Daoy (cell line): ENCODE measurements at regions not wholly inside any gene's neighbourhood (a gene's known extent, or its start where the extent isn't known, plus 50 kb on each side); places are given as distances from the start of the nearest gene placed in this dataset.
A peak's percentile ranks its signal among the peaks of the same experiment; 100 is the strongest.

Source experiments
- DNase-seq: peaks from one replicate; pipeline ENCODE4 v3.0.0-alpha.2; 2015; ENCODE audit warnings: low read depth

DNA sequence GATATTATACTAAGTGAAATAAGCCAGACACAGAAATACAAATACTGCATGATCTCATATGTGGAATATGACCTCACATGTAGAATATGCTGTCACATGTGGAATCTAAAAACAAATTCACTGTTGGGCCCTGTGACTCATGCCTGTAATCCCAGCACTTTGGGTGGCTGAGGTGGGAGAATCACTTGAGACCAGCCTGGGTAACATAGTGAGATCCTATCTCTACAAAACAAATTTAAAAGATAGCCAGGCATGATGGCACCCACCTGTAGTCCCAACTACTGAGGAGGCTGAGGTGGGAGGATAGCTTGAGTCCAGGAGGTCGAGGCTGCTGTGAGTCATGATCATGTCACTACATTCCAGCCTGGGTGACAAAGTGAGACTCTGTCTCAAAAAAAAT lies 160.3 kb downstream of the PTEN start:
- no peak for DNase-seq

DNA sequence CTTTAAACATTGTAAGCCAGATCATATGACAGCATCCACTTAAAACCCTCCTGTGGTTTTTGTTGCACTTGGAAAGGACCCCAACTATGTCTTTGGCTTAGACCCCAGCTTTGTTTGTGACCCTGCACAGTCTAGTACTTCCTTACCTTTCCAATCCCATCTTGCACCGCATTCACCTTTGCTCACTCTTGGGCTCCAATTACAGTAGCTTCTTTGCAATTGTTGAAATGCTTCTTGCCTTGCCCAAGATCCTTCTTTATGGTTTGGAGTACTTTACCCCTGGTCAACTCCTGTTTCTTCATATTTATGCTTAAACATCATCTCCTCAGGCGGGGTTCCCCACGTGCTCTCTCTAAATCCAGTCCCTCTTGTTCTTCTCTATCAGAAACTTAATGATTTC lies 162.6 kb downstream of the PTEN start:
- no peak for DNase-seq

- DNase-seq = no peak
Measured at GRCh38 chr10:88027570-88027969, 164.1 kb downstream of the PTEN start.

- DNase-seq = no peak
Measured at GRCh38 chr10:88028072-88028471, 164.6 kb downstream of the PTEN start.

DNA sequence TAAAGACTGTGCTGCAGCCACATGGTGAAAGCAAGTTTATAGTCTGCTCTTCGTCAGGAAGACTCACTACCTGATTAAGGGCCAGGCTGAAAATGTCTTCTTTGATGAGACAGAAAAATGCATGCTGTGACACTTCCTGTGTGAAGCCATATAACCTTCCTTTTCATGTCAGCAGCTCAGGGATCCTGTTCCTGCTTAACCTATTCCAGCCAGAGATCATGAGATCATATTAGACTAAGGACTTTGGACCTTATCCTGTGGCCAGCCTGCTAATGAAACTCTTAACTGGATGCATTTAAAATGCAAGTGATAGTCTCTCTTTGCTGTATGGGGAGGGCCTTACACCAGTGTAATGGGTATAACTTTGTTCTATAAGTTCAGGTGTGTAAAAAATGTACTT lies 165.2 kb downstream of the PTEN start:
- DNase-seq = no peak

GRCh38 chr10:88032566-88032965 lies 169.1 kb downstream of the PTEN start:
- DNase-seq = peak; percentile 27

- no peak for DNase-seq
Measured at GRCh38 chr10:88033385-88033784, 170.0 kb downstream of the PTEN start.

- no peak for DNase-seq
Measured at GRCh38 chr10:88033793-88034192, 170.4 kb downstream of the PTEN start.

- DNase-seq = no peak
Measured at GRCh38 chr10:88036126-88036525, 172.7 kb downstream of the PTEN start.

DNA sequence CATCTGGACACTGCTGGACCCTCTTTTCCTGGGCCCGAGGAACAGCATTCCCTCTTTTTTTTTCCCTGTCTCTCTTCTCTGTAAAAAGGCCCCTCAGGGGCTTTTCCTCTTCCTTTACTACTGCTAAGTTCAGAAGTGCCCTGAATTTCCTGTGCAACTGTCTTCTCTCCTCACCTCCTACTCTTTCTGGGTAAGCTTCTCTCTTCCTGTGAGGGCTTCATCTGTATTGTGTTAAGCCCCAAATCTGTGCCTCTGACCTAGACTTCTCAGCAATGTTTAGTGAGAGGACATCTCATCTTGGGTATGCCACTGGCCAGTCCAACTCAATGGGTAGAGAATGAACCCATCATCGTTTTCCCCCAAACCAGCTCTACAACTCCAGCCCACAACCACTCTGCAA lies 174.2 kb downstream of the PTEN start:
- no peak for DNase-seq

- DNase-seq = peak; percentile 69
Measured at GRCh38 chr10:88038268-88038667, 174.8 kb downstream of the PTEN start.

GRCh38 chr10:88039496-88040200 lies 176.2 kb downstream of the PTEN start:
- peak; percentile 33 for DNase-seq

GRCh38 chr10:88041243-88042159 lies 178.1 kb downstream of the PTEN start:
- no peak for DNase-seq

GRCh38 chr10:88042160-88043100 lies 179.0 kb downstream of the PTEN start:
- no peak for DNase-seq

- DNase-seq = no peak
Measured at GRCh38 chr10:88045096-88045495, 181.7 kb downstream of the PTEN start.

- no peak for DNase-seq
Measured at GRCh38 chr10:88045656-88046415, 182.4 kb downstream of the PTEN start.

- DNase-seq = no peak
Measured at GRCh38 chr10:88047579-88047978, 184.2 kb downstream of the PTEN start.

DNA sequence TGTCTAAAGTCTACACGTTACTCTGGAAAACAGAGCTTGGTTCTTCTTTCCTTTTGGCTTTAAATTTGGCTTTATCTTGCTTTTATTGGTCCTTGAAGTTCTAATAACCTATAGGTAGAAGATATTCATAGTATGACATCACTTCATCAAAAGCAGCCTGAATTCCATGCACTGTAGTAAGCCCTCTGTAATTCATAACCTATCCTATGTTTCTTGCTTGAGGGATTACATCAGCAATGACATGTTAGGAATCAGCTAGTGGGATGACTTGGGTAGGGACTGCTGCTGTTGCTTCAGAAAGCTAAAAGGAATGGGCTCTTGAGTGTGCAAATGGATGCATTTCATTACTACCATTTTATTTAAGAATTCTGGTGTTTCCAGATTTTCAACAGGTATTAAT lies 184.9 kb downstream of the PTEN start:
- DNase-seq = no peak

DNA sequence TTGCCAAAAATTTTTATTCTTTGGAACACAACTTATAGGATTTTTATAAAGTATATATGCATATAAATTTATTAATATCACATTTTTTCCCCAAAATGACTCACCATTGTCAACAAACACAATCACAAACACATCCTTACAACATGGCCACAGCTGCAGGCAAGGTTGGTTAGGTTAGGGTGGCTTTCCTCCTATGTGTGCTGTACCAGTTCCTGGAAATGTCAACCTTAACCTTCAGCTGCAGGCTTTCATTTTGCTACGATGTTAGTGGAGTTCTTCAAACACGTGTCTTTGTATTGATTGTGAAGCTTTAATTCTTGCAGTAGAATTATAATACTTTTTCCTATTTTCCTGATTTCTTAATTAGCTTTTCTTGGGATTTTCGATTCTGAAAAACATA lies 185.8 kb downstream of the PTEN start:
- no peak for DNase-seq

DNA sequence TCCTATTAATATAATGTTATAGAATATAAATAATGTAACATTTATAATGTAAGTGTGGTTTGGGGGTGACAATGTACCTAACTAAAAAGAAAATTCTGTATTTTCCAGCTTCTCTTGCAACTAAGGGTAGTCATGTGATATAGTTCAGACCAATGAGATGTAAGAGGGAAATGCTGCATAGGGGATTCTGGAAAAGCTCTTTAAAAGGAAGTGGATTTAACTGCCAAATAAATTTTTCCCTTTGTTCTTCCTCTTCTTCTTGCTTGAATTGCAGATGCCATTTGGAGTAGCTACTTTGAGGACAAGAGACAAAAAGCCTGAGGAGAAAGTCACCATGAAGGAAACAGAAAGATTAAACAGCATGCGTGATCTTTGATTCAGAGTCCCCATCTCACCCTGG lies 194.3 kb downstream of the PTEN start:
- no peak for DNase-seq

GRCh38 chr10:88058750-88059149 lies 195.3 kb downstream of the PTEN start:
- no peak for DNase-seq
